K562 (cell line): ENCODE measurements at regions not wholly inside any gene's neighbourhood (a gene's known extent, or its start where the extent isn't known, plus 50 kb on each side); places are given as distances from the start of the nearest gene placed in this dataset.

ENCODE experiments used
- ATAC-seq: fragments of 200-7000 bp; cut with Tn5 transposase; 3 replicates; pipeline ENCODE4 v1.9.1; 2020; ENCODE audit warnings: moderate library complexity
- BruUV-seq: library from RNA; stranded (reverse); fragments of 400-500 nt; replicated peaks from 2 replicates; lab custom pipeline; 2021; lab: Mats Ljungman, UMichigan
- CTCF ChIA-PET: fragments of 300-600 bp; formaldehyde crosslinking; extraction: SDS; loops from one replicate; lab custom pipeline; 2021; ENCODE audit warnings: low intra/inter-chr PET ratio; lab: Yijun Ruan, JAX
- POLR2A ChIA-PET: fragments of 300-600, 350-650 bp; sonication (Branson Sonifier 250); formaldehyde crosslinking; extraction: SDS; loops from one replicate; lab custom pipeline; 2021; ENCODE audit warnings: antibody characterized with exemption, inconsistent platforms; lab: Yijun Ruan, JAX
- DNase-seq, 4 experiments: peaks; one replicate each; pipeline versions ENCODE4 v3.0.0 to v3.0.0-alpha.2; 2011 to 2018; ENCODE audit warnings: low spot score in 3 of 4, mixed read lengths in 3 of 4; ENCODE audit errors: extremely low read depth in 1 of 4
- FAIRE-seq: peaks from 2 replicates; lab custom pipeline; 2011; peaks lifted over from hg19 to GRCh38; lab: Jason Lieb, UNC
- H2AFZ ChIP-seq: 2 replicates; pipeline ENCODE4 v1.6.0; 2011; ENCODE audit warnings: low read depth, low read length, control low read depth, inconsistent platforms
- H3K27ac ChIP-seq: fragments of 200-600 bp; 3 replicates; pipeline ENCODE4 v1.8.0; 2011; ENCODE audit warnings: low read depth, mild to moderate bottlenecking, control low read depth, inconsistent platforms, low read length, moderate library complexity, mixed read lengths; ENCODE audit errors: extremely low read depth
- H3K27me3 ChIP-seq, 2 experiments: fragments of 300-600 bp in 1 of 2; 2 replicates in 1 of 2; 3 replicates in 1 of 2; pipeline versions ENCODE4 v1.6.0 to v1.8.0; 2011; ENCODE audit warnings: inconsistent platforms in 2 of 2, low read length in 2 of 2, mild to moderate bottlenecking in 1 of 2, mixed read lengths in 1 of 2, moderate library complexity in 1 of 2; ENCODE audit not compliant: control insufficient read depth in 2 of 2, insufficient read depth in 2 of 2
- H3K36me3 ChIP-seq: fragments of 300-600 bp; 3 replicates; pipeline ENCODE4 v1.8.0; 2011; ENCODE audit warnings: mild to moderate bottlenecking, low read length, inconsistent platforms; ENCODE audit not compliant: control insufficient read depth, insufficient read depth
- H3K4me1 ChIP-seq, 2 experiments: fragments of 200-600 bp in 1 of 2; replicated peaks in 1 of 2; 2 replicates in 1 of 2; 3 replicates in 1 of 2; pipeline versions ENCODE4 v1.5.1 to v1.8.0; 2011; ENCODE audit warnings: inconsistent platforms in 2 of 2, low read length in 2 of 2, mild to moderate bottlenecking in 1 of 2, mixed read lengths in 1 of 2, moderate library complexity in 1 of 2; ENCODE audit not compliant: control insufficient read depth in 2 of 2, insufficient read depth in 2 of 2
- H3K4me2 ChIP-seq: 2 replicates; pipeline ENCODE4 v1.6.1; 2011; ENCODE audit warnings: low read length, control low read depth, inconsistent platforms, mixed read lengths; ENCODE audit not compliant: insufficient read depth
- H3K4me3 ChIP-seq: fragments of 200-600 bp; sonication (generic), shearing (Covaris generic); 2 replicates; pipeline ENCODE4 v1.5.1; 2016; ENCODE audit warnings: control low read depth, inconsistent platforms
- H3K79me2 ChIP-seq: fragments of 200-600 bp; 3 replicates; pipeline ENCODE4 v1.8.0; 2011; ENCODE audit warnings: low read length, inconsistent platforms; ENCODE audit not compliant: control insufficient read depth, insufficient read depth
- H3K9ac ChIP-seq, 2 experiments: 2 replicates each; pipeline versions ENCODE4 v1.6.0 to v1.6.1; 2011; ENCODE audit warnings: low read depth in 2 of 2, low read length in 2 of 2, control low read depth in 1 of 2, inconsistent platforms in 1 of 2, mild to moderate bottlenecking in 1 of 2, mixed read lengths in 1 of 2; ENCODE audit not compliant: insufficient read depth in 1 of 2
- H3K9me1 ChIP-seq: one replicate; pipeline ENCODE4 v1.6.0; 2011; ENCODE audit warnings: inconsistent platforms, mild to moderate bottlenecking, low read length, moderate library complexity; ENCODE audit not compliant: control insufficient read depth, insufficient read depth
- H3K9me3 ChIP-seq: replicated peaks from 2 replicates; pipeline ENCODE4 v1.5.1; 2011; ENCODE audit warnings: low read depth, low read length, inconsistent platforms; ENCODE audit not compliant: control insufficient read depth, insufficient read depth
- H4K20me1 ChIP-seq: replicated peaks from 2 replicates; pipeline ENCODE4 v1.6.1; 2011; ENCODE audit warnings: low read length, inconsistent platforms, mixed read lengths; ENCODE audit not compliant: control insufficient read depth, insufficient read depth
- CBX3 ChIP-seq, 2 experiments: IDR thresholded peaks; 1 replicate in 1 of 2; 2 replicates in 1 of 2; pipeline ENCODE4 v1.6.1; 2012; ENCODE audit warnings: inconsistent platforms in 2 of 2, low read length in 2 of 2, borderline replicate concordance in 1 of 2, control low read depth in 1 of 2
- RNF2 ChIP-seq: sonication (generic); IDR thresholded peaks from 2 replicates; pipeline ENCODE4 v1.6.1; 2016
- ZNF143 ChIP-seq: sonication (generic); formaldehyde crosslinking; IDR thresholded peaks from 2 replicates; pipeline ENCODE4 v1.9.0; 2022; ENCODE audit warnings: mild to moderate bottlenecking, missing genetic modification reagents
- WGBS: fragments of 100-300 bp; shearing (Covaris generic); methylation state at CpG from one replicate; pipeline ENCODE4 v1.1.6; 2016; ENCODE audit warnings: low coverage, mixed read lengths; ENCODE audit not compliant: insufficient coverage; ENCODE audit errors: missing lambda C conversion rate; 5-methylcytosine and 5-hydroxymethylcytosine counted together
- in situ Hi-C: fragments of 300-500 bp; cut with MboI; formaldehyde crosslinking; loops from 4 replicates; pipeline ENCODE4 v1.15.0; 2018; ENCODE audit warnings: inconsistent platforms, mixed read lengths
- intact Hi-C: fragments of 100-400 bp; cut with micrococcal nuclease; formaldehyde crosslinking; loops from 2 replicates; pipeline ENCODE4 v1.14.2; 2022
- TF ChIP-seq, protein P1 (sequence below): sonication (generic); formaldehyde crosslinking; IDR thresholded peaks from 2 replicates; pipeline ENCODE4 v1.8.0; 2022; ENCODE audit warnings: missing genetic modification reagents, mild to moderate bottlenecking, borderline replicate concordance

DNA sequence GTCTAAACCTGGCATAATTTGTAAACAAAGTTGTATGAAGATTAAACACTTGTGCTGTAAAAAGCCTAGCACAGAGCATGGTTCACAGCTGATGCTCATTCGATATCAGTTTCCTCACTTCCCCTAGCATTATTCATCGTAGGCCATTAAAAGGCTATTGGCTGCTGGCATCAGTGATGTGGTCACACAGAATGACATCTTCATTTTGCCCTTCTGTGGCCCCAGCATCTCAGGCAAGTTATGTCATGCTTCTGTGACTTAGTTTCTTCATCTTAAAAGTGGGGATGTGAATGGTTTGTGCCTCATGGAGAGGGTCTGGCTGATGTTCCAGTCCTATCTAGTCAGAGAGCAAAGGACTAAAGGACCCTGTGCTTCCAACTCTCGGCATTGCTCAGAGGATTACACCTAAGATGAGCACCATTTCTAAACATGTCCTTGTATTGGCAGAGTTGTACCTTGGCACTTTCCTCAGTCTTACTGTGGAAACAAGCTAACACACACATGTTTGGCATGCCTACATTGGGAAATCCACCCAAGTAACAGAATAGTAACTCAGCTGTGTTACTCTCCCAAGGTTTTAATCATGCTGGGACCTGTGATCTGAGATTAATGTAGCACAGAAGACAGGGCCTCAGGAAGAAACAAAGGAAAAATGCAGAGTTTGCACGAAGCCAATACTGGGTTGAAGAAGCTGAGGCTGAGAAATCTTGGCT, 83.5 kb upstream of the OR9Q1 start:
- Histone ChIP-seq H3K79me2 (no peaks in the 10 kb centered on the region), H4K20me1 (0 out of 2 replicates have a peak, but pooled peaks cover 3% of the 10 kb centered on the region), H3K9me3 (no peaks in the 10 kb centered on the region), H3K9me1 (no peaks in the 10 kb centered on the region), H3K27ac (no peak overlapping the region), H3K4me2 (no peak overlapping the region), H3K4me3 (no peak overlapping the region), H3K27me3 (peaks cover 9 to 17% of the 10 kb centered on the region in 2 experiments; a peak in 3 of 5 replicates), H3K4me1 (no peaks in the 10 kb centered on the region), H2AFZ (no peak overlapping the region), H3K9ac (no peak overlapping the region), H3K36me3 (no peaks in the 10 kb centered on the region)
- ChIA-PET CTCF (no interaction called here), POLR2A (interaction anchor here (0.6 to 0.9 kb wide), 2 partner anchors 11 to 299 kb away, joined by 4 to 7 read pairs; no protein-coding TSS in a partner anchor)
- DNase-seq = no peak
- WGBS = 0% methylated on average over 4 of the region's 4 CpGs
- ATAC-seq = no peak
- FAIRE-seq = no peak
- TF ChIP-seq RNF2 (no peak), ZNF143 (CRISPR knock-in tag) (no peak), CBX3 (IDR thresholded peaks at IDR 0.05; ENCODE audit: borderline replicate concordance in 1 of 2, low read length in 2 of 2) (no peak)
- TF ChIP-seq, protein P1, sequence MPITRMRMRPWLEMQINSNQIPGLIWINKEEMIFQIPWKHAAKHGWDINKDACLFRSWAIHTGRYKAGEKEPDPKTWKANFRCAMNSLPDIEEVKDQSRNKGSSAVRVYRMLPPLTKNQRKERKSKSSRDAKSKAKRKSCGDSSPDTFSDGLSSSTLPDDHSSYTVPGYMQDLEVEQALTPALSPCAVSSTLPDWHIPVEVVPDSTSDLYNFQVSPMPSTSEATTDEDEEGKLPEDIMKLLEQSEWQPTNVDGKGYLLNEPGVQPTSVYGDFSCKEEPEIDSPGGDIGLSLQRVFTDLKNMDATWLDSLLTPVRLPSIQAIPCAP = no peak
- intact Hi-C loops (loop anchor here (10.0 kb wide), 1 partner anchor 55 kb away; no protein-coding TSS in a partner anchor), in situ Hi-C loops (no loop called here)
- no TSS peak for BruUV-seq
